Liver (tissue), 8 donors: ENCODE measurements at regions not wholly inside any gene's neighbourhood (a gene's known extent, or its start where the extent isn't known, plus 50 kb on each side); places are given as distances from the start of the nearest gene placed in this dataset.

Source experiments
- DNase-seq: peaks from one replicate; pipeline ENCODE4 v3.0.0-alpha.2; 2017; ENCODE audit warnings: low spot score
- H3K27ac ChIP-seq, 2 donors: one replicate each; pipeline ENCODE4 v1.7.0; 2013; ENCODE audit warnings: inconsistent platforms in 2 of 2, low read length in 2 of 2, control low read depth in 1 of 2, low read depth in 1 of 2, mild to moderate bottlenecking in 1 of 2
- H3K27me3 ChIP-seq, 4 donors: one replicate each; pipeline versions ENCODE4 v1.6.1 to v1.7.0; 2013; ENCODE audit warnings: low read length in 3 of 4, inconsistent platforms in 1 of 4, mild to moderate bottlenecking in 1 of 4, moderate library complexity in 1 of 4; ENCODE audit not compliant: control insufficient read depth in 4 of 4, insufficient read depth in 4 of 4
- H3K36me3 ChIP-seq, 4 donors: one replicate each; pipeline versions ENCODE4 v1.6.1 to v1.7.0; 2013; ENCODE audit warnings: low read length in 3 of 4, mild to moderate bottlenecking in 3 of 4, low read depth in 1 of 4, moderate library complexity in 1 of 4; ENCODE audit not compliant: control insufficient read depth in 4 of 4, insufficient read depth in 3 of 4
- H3K4me1 ChIP-seq, 4 donors: one replicate each; pipeline versions ENCODE4 v1.6.1 to v1.7.0; 2013; ENCODE audit warnings: low read length in 3 of 4, mild to moderate bottlenecking in 3 of 4, moderate library complexity in 1 of 4; ENCODE audit not compliant: control insufficient read depth in 4 of 4, insufficient read depth in 4 of 4
- H3K4me3 ChIP-seq, 3 donors: one replicate each; pipeline versions ENCODE4 v1.6.1 to v1.7.0; 2013; ENCODE audit warnings: low read length in 3 of 3, control low read depth in 1 of 3, low read depth in 1 of 3, mild to moderate bottlenecking in 1 of 3
- H3K9ac ChIP-seq, 2 donors: one replicate each; pipeline ENCODE4 v1.7.0; 2013; ENCODE audit warnings: low read length in 2 of 2, mild to moderate bottlenecking in 2 of 2, moderate library complexity in 2 of 2, control low read depth in 1 of 2, low read depth in 1 of 2
- H3K9me3 ChIP-seq, 4 donors: one replicate each; pipeline versions ENCODE4 v1.6.1 to v1.7.0; 2013; ENCODE audit warnings: low read length in 3 of 4; ENCODE audit not compliant: control insufficient read depth in 4 of 4
- EGR1 ChIP-seq, 2 donors: IDR thresholded peaks; 2 replicates each; pipeline ENCODE4 v1.6.1; 2016 to 2018; ENCODE audit warnings: antibody characterized with exemption in 2 of 2, low read depth in 2 of 2
- FOXA2 ChIP-seq: IDR thresholded peaks from 2 replicates; pipeline ENCODE4 v1.6.1; 2016; ENCODE audit warnings: antibody characterized with exemption
- GABPA ChIP-seq, 2 donors: IDR thresholded peaks in 1 of 2; conservative IDR thresholded peaks in 1 of 2; 2 replicates each; pipeline ENCODE4 v1.6.1; 2016; ENCODE audit warnings: antibody characterized with exemption in 2 of 2, mild to moderate bottlenecking in 1 of 2, moderate library complexity in 1 of 2
- HNF4A ChIP-seq, 2 donors: conservative IDR thresholded peaks; 2 replicates each; pipeline ENCODE4 v1.6.1; 2016; ENCODE audit warnings: antibody characterized with exemption in 2 of 2, mild to moderate bottlenecking in 2 of 2
- HNF4G ChIP-seq: IDR thresholded peaks from 2 replicates; pipeline ENCODE4 v1.6.1; 2016; ENCODE audit warnings: antibody characterized with exemption
- JUND ChIP-seq, 2 donors: IDR thresholded peaks; 2 replicates each; pipeline ENCODE4 v1.6.1; 2016; ENCODE audit warnings: antibody characterized with exemption in 2 of 2
- NR2F2 ChIP-seq: IDR thresholded peaks from 2 replicates; pipeline ENCODE4 v1.6.1; 2016; ENCODE audit warnings: antibody characterized with exemption
- RAD21 ChIP-seq, 2 donors: IDR thresholded peaks; 2 replicates each; pipeline ENCODE4 v1.6.1; 2016; ENCODE audit warnings: antibody characterized with exemption in 2 of 2, mild to moderate bottlenecking in 2 of 2
- RXRA ChIP-seq, 2 donors: IDR thresholded peaks; 2 replicates each; pipeline ENCODE4 v1.6.1; 2017 to 2018; ENCODE audit warnings: antibody characterized with exemption in 2 of 2, mild to moderate bottlenecking in 1 of 2
- SP1 ChIP-seq: IDR thresholded peaks from 2 replicates; pipeline ENCODE4 v1.6.1; 2018; ENCODE audit warnings: antibody characterized with exemption, mild to moderate bottlenecking
- TAF1 ChIP-seq: conservative IDR thresholded peaks from 2 replicates; pipeline ENCODE4 v1.6.1; 2016; ENCODE audit warnings: antibody characterized with exemption, mild to moderate bottlenecking
- YY1 ChIP-seq: IDR thresholded peaks from 2 replicates; pipeline ENCODE4 v1.6.1; 2016; ENCODE audit warnings: antibody characterized with exemption, mild to moderate bottlenecking
- WGBS: extraction: QIAGEN DNeasy Blood & Tissue Kit; methylation state at CpG from one replicate; pipeline ENCODE4 v1.1.7; 2013; 5-methylcytosine and 5-hydroxymethylcytosine counted together
- TF ChIP-seq, protein P1 (sequence below): IDR thresholded peaks from 2 replicates; pipeline ENCODE4 v1.6.1; 2016; ENCODE audit warnings: antibody characterized with exemption
- TF ChIP-seq, protein P2 (sequence below): IDR thresholded peaks from 2 replicates; pipeline ENCODE4 v1.6.1; 2016; ENCODE audit warnings: antibody characterized with exemption, mild to moderate bottlenecking
- TF ChIP-seq, protein P3 (sequence below): IDR thresholded peaks from 2 replicates; pipeline ENCODE4 v1.6.1; 2016; ENCODE audit warnings: antibody characterized with exemption
- TF ChIP-seq, protein P4 (sequence below): IDR thresholded peaks from 2 replicates; pipeline ENCODE4 v1.6.1; 2016; ENCODE audit warnings: antibody characterized with exemption
- TF ChIP-seq, protein P5 (sequence below): fragments of 150-350 bp; IDR thresholded peaks from 2 replicates; pipeline ENCODE4 v1.5.1; 2017; ENCODE audit warnings: improper control_type of control experiment, low read depth, low read length; ENCODE audit not compliant: missing input control
- donor health status: healthy.
- donor health status: healthy.
- donor health status: healthy.
- donor health status: healthy.
- donor health status: healthy.

DNA sequence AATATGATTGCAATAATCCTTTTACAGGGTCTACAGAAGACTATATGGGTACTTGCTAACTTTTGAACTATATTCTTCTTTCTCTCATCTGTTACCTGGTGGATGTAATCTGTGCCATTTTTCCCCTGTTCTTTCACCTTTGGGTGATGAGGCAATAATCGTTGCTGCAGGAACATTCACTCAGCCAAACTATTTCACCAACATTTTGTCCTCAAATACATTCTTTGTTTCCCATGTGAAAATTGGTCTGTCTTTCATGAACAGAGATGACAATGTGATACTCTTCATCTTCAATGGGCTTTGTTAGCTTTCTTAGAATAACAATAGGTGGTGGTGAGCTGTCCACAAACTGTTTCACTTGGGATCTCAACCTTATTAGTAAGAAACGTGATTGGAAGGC is 52.1 kb upstream of the CAPRIN1 start:
- DNase-seq: no peak
- TF ChIP-seq JUND (IDR thresholded peaks at IDR 0.05) (no peak), FOXA2 (no peak), RXRA (IDR thresholded peaks at IDR 0.05) (peak in 1 of 2 donors; percentile 56), SP1 (peak; percentile 14), NR2F2 (no peak), HNF4A (conservative IDR thresholded peaks at IDR 0.05) (peak in 1 of 2 donors; percentile 49), HNF4G (no peak), RAD21 (IDR thresholded peaks at IDR 0.05) (peak; percentile 29 to 54), YY1 (peak; percentile 58), GABPA (IDR thresholded peaks at IDR 0.05 in 1 of 2, conservative IDR thresholded peaks at IDR 0.05 in 1 of 2) (no peak), TAF1 (no peak), EGR1 (IDR thresholded peaks at IDR 0.05; ENCODE audit: low read depth in 2 of 2) (no peak)
- TF ChIP-seq, protein P1, sequence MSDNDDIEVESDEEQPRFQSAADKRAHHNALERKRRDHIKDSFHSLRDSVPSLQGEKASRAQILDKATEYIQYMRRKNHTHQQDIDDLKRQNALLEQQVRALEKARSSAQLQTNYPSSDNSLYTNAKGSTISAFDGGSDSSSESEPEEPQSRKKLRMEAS: no peak
- TF ChIP-seq, protein P2, sequence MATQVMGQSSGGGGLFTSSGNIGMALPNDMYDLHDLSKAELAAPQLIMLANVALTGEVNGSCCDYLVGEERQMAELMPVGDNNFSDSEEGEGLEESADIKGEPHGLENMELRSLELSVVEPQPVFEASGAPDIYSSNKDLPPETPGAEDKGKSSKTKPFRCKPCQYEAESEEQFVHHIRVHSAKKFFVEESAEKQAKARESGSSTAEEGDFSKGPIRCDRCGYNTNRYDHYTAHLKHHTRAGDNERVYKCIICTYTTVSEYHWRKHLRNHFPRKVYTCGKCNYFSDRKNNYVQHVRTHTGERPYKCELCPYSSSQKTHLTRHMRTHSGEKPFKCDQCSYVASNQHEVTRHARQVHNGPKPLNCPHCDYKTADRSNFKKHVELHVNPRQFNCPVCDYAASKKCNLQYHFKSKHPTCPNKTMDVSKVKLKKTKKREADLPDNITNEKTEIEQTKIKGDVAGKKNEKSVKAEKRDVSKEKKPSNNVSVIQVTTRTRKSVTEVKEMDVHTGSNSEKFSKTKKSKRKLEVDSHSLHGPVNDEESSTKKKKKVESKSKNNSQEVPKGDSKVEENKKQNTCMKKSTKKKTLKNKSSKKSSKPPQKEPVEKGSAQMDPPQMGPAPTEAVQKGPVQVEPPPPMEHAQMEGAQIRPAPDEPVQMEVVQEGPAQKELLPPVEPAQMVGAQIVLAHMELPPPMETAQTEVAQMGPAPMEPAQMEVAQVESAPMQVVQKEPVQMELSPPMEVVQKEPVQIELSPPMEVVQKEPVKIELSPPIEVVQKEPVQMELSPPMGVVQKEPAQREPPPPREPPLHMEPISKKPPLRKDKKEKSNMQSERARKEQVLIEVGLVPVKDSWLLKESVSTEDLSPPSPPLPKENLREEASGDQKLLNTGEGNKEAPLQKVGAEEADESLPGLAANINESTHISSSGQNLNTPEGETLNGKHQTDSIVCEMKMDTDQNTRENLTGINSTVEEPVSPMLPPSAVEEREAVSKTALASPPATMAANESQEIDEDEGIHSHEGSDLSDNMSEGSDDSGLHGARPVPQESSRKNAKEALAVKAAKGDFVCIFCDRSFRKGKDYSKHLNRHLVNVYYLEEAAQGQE: no peak
- TF ChIP-seq, protein P3, sequence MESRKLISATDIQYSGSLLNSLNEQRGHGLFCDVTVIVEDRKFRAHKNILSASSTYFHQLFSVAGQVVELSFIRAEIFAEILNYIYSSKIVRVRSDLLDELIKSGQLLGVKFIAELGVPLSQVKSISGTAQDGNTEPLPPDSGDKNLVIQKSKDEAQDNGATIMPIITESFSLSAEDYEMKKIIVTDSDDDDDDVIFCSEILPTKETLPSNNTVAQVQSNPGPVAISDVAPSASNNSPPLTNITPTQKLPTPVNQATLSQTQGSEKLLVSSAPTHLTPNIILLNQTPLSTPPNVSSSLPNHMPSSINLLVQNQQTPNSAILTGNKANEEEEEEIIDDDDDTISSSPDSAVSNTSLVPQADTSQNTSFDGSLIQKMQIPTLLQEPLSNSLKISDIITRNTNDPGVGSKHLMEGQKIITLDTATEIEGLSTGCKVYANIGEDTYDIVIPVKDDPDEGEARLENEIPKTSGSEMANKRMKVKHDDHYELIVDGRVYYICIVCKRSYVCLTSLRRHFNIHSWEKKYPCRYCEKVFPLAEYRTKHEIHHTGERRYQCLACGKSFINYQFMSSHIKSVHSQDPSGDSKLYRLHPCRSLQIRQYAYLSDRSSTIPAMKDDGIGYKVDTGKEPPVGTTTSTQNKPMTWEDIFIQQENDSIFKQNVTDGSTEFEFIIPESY: no peak
- TF ChIP-seq, protein P4, sequence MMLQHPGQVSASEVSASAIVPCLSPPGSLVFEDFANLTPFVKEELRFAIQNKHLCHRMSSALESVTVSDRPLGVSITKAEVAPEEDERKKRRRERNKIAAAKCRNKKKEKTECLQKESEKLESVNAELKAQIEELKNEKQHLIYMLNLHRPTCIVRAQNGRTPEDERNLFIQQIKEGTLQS: peak; percentile 81
- Histone ChIP-seq H3K4me3 (no peak overlapping the region), H3K9me3 (no peaks in the 10 kb centered on the region), H3K4me1 (peaks cover 0 to 18% (median 12%) of the 10 kb centered on the region in 4 donors), H3K27me3 (no peaks in the 10 kb centered on the region), H3K27ac (no peak overlapping the region), H3K9ac (no peak overlapping the region), H3K36me3 (no peaks in the 10 kb centered on the region)
- WGBS: 46% methylated on average over 2 of the region's 2 CpGs

DNA sequence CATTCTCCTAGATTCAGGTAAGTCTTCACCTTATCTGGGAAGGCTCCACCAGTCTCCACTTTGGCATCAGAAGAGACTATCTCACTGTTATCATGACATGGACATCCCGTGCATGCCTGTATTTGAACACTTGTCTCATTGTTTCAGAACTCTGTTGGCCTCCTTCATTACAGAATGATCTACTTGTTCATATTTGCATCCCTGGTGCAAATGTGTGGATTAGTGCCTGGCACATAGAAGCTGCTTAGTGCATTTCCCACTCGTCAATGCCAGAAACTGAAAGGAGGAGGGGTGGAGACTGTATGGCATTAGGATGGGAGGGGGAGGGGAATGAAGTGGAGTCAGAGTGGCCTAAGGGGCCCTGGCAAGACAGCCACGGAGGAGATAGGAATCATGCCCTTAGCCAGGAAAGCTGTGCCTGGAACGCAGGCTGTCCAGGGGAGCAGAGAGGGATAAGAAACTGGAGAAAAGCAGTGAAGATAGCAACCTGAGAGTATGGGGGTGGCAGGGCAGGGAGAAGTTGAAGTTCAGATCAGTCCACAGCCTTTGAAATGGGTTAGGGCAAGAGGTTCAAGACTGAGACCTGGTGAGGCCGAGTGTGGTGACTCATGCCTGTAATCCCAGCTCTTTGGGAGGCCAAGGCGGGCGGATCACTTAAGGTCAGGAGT is 53.8 kb upstream of the CAPRIN1 start:
- no peak for DNase-seq
- no peak overlapping the region for H3K4me3 ChIP-seq
- 67% methylated on average over 7 of the region's 7 CpGs for WGBS
- no peak for TF ChIP-seq FOXA2
- TF ChIP-seq GABPA (IDR thresholded peaks at IDR 0.05 in 1 of 2, conservative IDR thresholded peaks at IDR 0.05 in 1 of 2): no peak
- TF ChIP-seq, protein P5, sequence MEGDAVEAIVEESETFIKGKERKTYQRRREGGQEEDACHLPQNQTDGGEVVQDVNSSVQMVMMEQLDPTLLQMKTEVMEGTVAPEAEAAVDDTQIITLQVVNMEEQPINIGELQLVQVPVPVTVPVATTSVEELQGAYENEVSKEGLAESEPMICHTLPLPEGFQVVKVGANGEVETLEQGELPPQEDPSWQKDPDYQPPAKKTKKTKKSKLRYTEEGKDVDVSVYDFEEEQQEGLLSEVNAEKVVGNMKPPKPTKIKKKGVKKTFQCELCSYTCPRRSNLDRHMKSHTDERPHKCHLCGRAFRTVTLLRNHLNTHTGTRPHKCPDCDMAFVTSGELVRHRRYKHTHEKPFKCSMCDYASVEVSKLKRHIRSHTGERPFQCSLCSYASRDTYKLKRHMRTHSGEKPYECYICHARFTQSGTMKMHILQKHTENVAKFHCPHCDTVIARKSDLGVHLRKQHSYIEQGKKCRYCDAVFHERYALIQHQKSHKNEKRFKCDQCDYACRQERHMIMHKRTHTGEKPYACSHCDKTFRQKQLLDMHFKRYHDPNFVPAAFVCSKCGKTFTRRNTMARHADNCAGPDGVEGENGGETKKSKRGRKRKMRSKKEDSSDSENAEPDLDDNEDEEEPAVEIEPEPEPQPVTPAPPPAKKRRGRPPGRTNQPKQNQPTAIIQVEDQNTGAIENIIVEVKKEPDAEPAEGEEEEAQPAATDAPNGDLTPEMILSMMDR: no peak
- no peak for TF ChIP-seq TAF1
- TF ChIP-seq JUND (IDR thresholded peaks at IDR 0.05): no peak
- TF ChIP-seq YY1: no peak
- TF ChIP-seq, protein P2: no peak
- no peak for TF ChIP-seq RAD21 (IDR thresholded peaks at IDR 0.05)
- no peak for TF ChIP-seq SP1
- no peak for TF ChIP-seq NR2F2
- TF ChIP-seq, protein P1: no peak
- TF ChIP-seq EGR1 (IDR thresholded peaks at IDR 0.05; ENCODE audit: low read depth in 2 of 2): no peak
- no peak for TF ChIP-seq RXRA (IDR thresholded peaks at IDR 0.05)

More for the DNA sequence above, 53.8 kb upstream of the CAPRIN1 start:
- Histone ChIP-seq H3K4me1 (peaks cover 0 to 18% (median 10%) of the 10 kb centered on the region in 4 donors), H3K9me3 (no peaks in the 10 kb centered on the region), H3K27me3 (no peaks in the 10 kb centered on the region), H3K27ac (no peak overlapping the region), H3K36me3 (no peaks in the 10 kb centered on the region), H3K9ac (no peak overlapping the region)
